Dendritic cell treated with granulocyte-macrophage colony-stimulating factor and Interleukin-4, amounts not matched to agents 40 ng/mL and 50 ng/mL, for 4 days (primary cell): ENCODE measurements at regions not wholly inside any gene's neighbourhood (a gene's known extent, or its start where the extent isn't known, plus 50 kb on each side); places are given as distances from the start of the nearest gene placed in this dataset.
"Not testable (repeated sequence)": the region's sequence is repeated elsewhere in the genome, so short reads cannot be mapped to it uniquely, and the experiment has no call there.

Experiments used
- H3K27ac Mint-ChIP-seq: one replicate; pipeline ENCODE4 v1.8.0; 2022; ENCODE audit warnings: mild to moderate bottlenecking, mixed read lengths
- H3K27me3 Mint-ChIP-seq: one replicate; pipeline ENCODE4 v1.8.0; 2022; ENCODE audit warnings: mild to moderate bottlenecking, mixed read lengths
- H3K36me3 Mint-ChIP-seq: one replicate; pipeline ENCODE4 v1.8.0; 2022; ENCODE audit warnings: low read depth, mixed read lengths
- H3K4me1 Mint-ChIP-seq: one replicate; pipeline ENCODE4 v1.8.0; 2022; ENCODE audit warnings: low read depth, mixed read lengths
- H3K4me3 Mint-ChIP-seq: one replicate; pipeline ENCODE4 v1.8.0; 2022; ENCODE audit warnings: mild to moderate bottlenecking, moderate library complexity, mixed read lengths
- H3K9me3 Mint-ChIP-seq: one replicate; pipeline ENCODE4 v1.8.0; 2022; ENCODE audit warnings: mixed read lengths
- intact Hi-C: fragments of 100-400 bp; cut with micrococcal nuclease; formaldehyde crosslinking; loops from one replicate; pipeline ENCODE4 v1.15.0; 2022

GRCh38 chr19:28363254-28363653, 849.7 kb downstream of the UQCRFS1 start:
- Mint-ChIP-seq H3K9me3 (no peaks in the 10 kb centered on the region), H3K27me3 (no peaks in the 10 kb centered on the region), H3K4me3 (no peak overlapping the region), H3K4me1 (no peaks in the 10 kb centered on the region), H3K27ac (no peak overlapping the region), H3K36me3 (no peaks in the 10 kb centered on the region)
- intact Hi-C loops = no loop called here

GRCh38 chr19:28359431-28360414, 853.2 kb downstream of the UQCRFS1 start:
- no peak overlapping the region for H3K27ac Mint-ChIP-seq
- no peaks in the 10 kb centered on the region for H3K9me3 Mint-ChIP-seq
- no peaks in the 10 kb centered on the region for H3K36me3 Mint-ChIP-seq
- no peaks in the 10 kb centered on the region for H3K27me3 Mint-ChIP-seq
- H3K4me1 Mint-ChIP-seq = no peaks in the 10 kb centered on the region
- intact Hi-C loops = no loop called here
- no peak overlapping the region for H3K4me3 Mint-ChIP-seq

GRCh38 chr19:28358633-28359032, 854.3 kb downstream of the UQCRFS1 start:
- Mint-ChIP-seq H3K4me3 (no peak overlapping the region), H3K9me3 (no peaks in the 10 kb centered on the region), H3K27ac (no peak overlapping the region), H3K27me3 (no peaks in the 10 kb centered on the region), H3K4me1 (no peaks in the 10 kb centered on the region), H3K36me3 (no peaks in the 10 kb centered on the region)
- intact Hi-C loops = no loop called here

- H3K36me3 Mint-ChIP-seq = no peaks in the 10 kb centered on the region
- no peak overlapping the region for H3K27ac Mint-ChIP-seq
- peaks cover 19% of the 10 kb centered on the region for H3K9me3 Mint-ChIP-seq
- no peaks in the 10 kb centered on the region for H3K27me3 Mint-ChIP-seq
- H3K4me1 Mint-ChIP-seq = no peaks in the 10 kb centered on the region
- no peak overlapping the region for H3K4me3 Mint-ChIP-seq
- intact Hi-C loops = no loop called here
Measured at GRCh38 chr19:28351761-28352160, 861.2 kb downstream of the UQCRFS1 start.

- H3K9me3 Mint-ChIP-seq = peaks cover 19% of the 10 kb centered on the region
- H3K4me3 Mint-ChIP-seq, H3K27me3 Mint-ChIP-seq, H3K27ac Mint-ChIP-seq, H3K36me3 Mint-ChIP-seq, H3K4me1 Mint-ChIP-seq, intact Hi-C loops: not testable (repeated sequence)
Measured at GRCh38 chr19:28351321-28351720, 861.6 kb downstream of the UQCRFS1 start.

GRCh38 chr19:28350673-28351072, 862.3 kb downstream of the UQCRFS1 start:
- Mint-ChIP-seq H3K27me3 (no peaks in the 10 kb centered on the region), H3K4me3 (no peak overlapping the region), H3K27ac (no peak overlapping the region), H3K36me3 (no peaks in the 10 kb centered on the region), H3K4me1 (no peaks in the 10 kb centered on the region), H3K9me3 (peaks cover 19% of the 10 kb centered on the region)
- intact Hi-C loops = no loop called here

GRCh38 chr19:28350037-28350436, 862.9 kb downstream of the UQCRFS1 start:
- intact Hi-C loops = no loop called here
- Mint-ChIP-seq H3K27me3 (no peaks in the 10 kb centered on the region), H3K36me3 (no peaks in the 10 kb centered on the region), H3K27ac (no peak overlapping the region), H3K4me1 (no peaks in the 10 kb centered on the region), H3K9me3 (peaks cover 19% of the 10 kb centered on the region), H3K4me3 (no peak overlapping the region)

- H3K36me3 Mint-ChIP-seq = no peaks in the 10 kb centered on the region
- no peaks in the 10 kb centered on the region for H3K4me1 Mint-ChIP-seq
- H3K27me3 Mint-ChIP-seq = no peaks in the 10 kb centered on the region
- H3K4me3 Mint-ChIP-seq = no peak overlapping the region
- intact Hi-C loops = no loop called here
- no peak overlapping the region for H3K27ac Mint-ChIP-seq
- peaks cover 19% of the 10 kb centered on the region for H3K9me3 Mint-ChIP-seq
Measured at GRCh38 chr19:28349604-28350003, 863.3 kb downstream of the UQCRFS1 start.

- no peak overlapping the region for H3K4me3 Mint-ChIP-seq
- H3K4me1 Mint-ChIP-seq = no peaks in the 10 kb centered on the region
- no peaks in the 10 kb centered on the region for H3K27me3 Mint-ChIP-seq
- H3K9me3 Mint-ChIP-seq = peaks cover 15% of the 10 kb centered on the region
- H3K27ac Mint-ChIP-seq = no peak overlapping the region
- intact Hi-C loops = no loop called here
- no peaks in the 10 kb centered on the region for H3K36me3 Mint-ChIP-seq
Measured at GRCh38 chr19:28345811-28346210, 867.1 kb downstream of the UQCRFS1 start.

- intact Hi-C loops = no loop called here
- Mint-ChIP-seq H3K27ac (no peak overlapping the region), H3K36me3 (no peaks in the 10 kb centered on the region), H3K4me1 (no peaks in the 10 kb centered on the region), H3K9me3 (peaks cover 24% of the 10 kb centered on the region), H3K4me3 (no peak overlapping the region), H3K27me3 (no peaks in the 10 kb centered on the region)
Measured at GRCh38 chr19:28341810-28342350, 871.1 kb downstream of the UQCRFS1 start.

GRCh38 chr19:28334419-28334818, 878.5 kb downstream of the UQCRFS1 start:
- H3K4me1 Mint-ChIP-seq = no peaks in the 10 kb centered on the region

GRCh38 chr19:28333909-28334308, 879.0 kb downstream of the UQCRFS1 start:
- no peaks in the 10 kb centered on the region for H3K27me3 Mint-ChIP-seq
- no peaks in the 10 kb centered on the region for H3K4me1 Mint-ChIP-seq
- no peak overlapping the region for H3K4me3 Mint-ChIP-seq
- peaks cover 5% of the 10 kb centered on the region for H3K9me3 Mint-ChIP-seq
- no peak overlapping the region for H3K27ac Mint-ChIP-seq
- intact Hi-C loops = no loop called here
- H3K36me3 Mint-ChIP-seq = no peaks in the 10 kb centered on the region

More at GRCh38 chr19:28334419-28334818, 878.5 kb downstream of the UQCRFS1 start:
- H3K9me3 Mint-ChIP-seq = peaks cover 8% of the 10 kb centered on the region
- no peak overlapping the region for H3K27ac Mint-ChIP-seq
- intact Hi-C loops = no loop called here
- H3K27me3 Mint-ChIP-seq = no peaks in the 10 kb centered on the region
- no peak overlapping the region for H3K4me3 Mint-ChIP-seq
- no peaks in the 10 kb centered on the region for H3K36me3 Mint-ChIP-seq

GRCh38 chr19:28332886-28333285, 880.1 kb downstream of the UQCRFS1 start:
- peaks cover 5% of the 10 kb centered on the region for H3K9me3 Mint-ChIP-seq
- H3K36me3 Mint-ChIP-seq = no peaks in the 10 kb centered on the region
- intact Hi-C loops = no loop called here
- H3K4me3 Mint-ChIP-seq = no peak overlapping the region
- no peaks in the 10 kb centered on the region for H3K27me3 Mint-ChIP-seq
- no peak overlapping the region for H3K27ac Mint-ChIP-seq
- no peaks in the 10 kb centered on the region for H3K4me1 Mint-ChIP-seq

GRCh38 chr19:28332351-28332750, 880.6 kb downstream of the UQCRFS1 start:
- Mint-ChIP-seq H3K4me3 (no peak overlapping the region), H3K36me3 (no peaks in the 10 kb centered on the region), H3K27me3 (no peaks in the 10 kb centered on the region), H3K9me3 (peaks cover 5% of the 10 kb centered on the region), H3K27ac (no peak overlapping the region), H3K4me1 (no peaks in the 10 kb centered on the region)
- intact Hi-C loops = no loop called here
